Ishikawa (cell line): ENCODE measurements at regions not wholly inside any gene's neighbourhood (a gene's known extent, or its start where the extent isn't known, plus 50 kb on each side); places are given as distances from the start of the nearest gene placed in this dataset.

Source experiments
- CEBPB ChIP-seq: IDR thresholded peaks from 2 replicates; pipeline ENCODE4 v1.6.1; 2012
- CREB1 ChIP-seq: IDR thresholded peaks from 2 replicates; pipeline ENCODE4 v1.6.1; 2012; ENCODE audit warnings: low read depth
- EGR1 ChIP-seq: IDR thresholded peaks from 2 replicates; pipeline ENCODE4 v1.6.1; 2012
- EP300 ChIP-seq: IDR thresholded peaks from 2 replicates; pipeline ENCODE4 v1.6.1; 2012; ENCODE audit warnings: borderline replicate concordance
- FOXM1 ChIP-seq: IDR thresholded peaks from 2 replicates; pipeline ENCODE4 v1.6.1; 2012; ENCODE audit warnings: low read depth, borderline replicate concordance
- NFIC ChIP-seq: IDR thresholded peaks from 2 replicates; pipeline ENCODE4 v1.6.1; 2012
- RAD21 ChIP-seq: IDR thresholded peaks from 2 replicates; pipeline ENCODE4 v1.6.1; 2012; ENCODE audit warnings: low read depth
- REST ChIP-seq: IDR thresholded peaks from 2 replicates; pipeline ENCODE4 v1.6.1; 2012; ENCODE audit warnings: low read depth, mild to moderate bottlenecking
- TAF1 ChIP-seq: IDR thresholded peaks from 2 replicates; pipeline ENCODE4 v1.6.1; 2012; ENCODE audit warnings: low read depth, mild to moderate bottlenecking
- TCF12 ChIP-seq: IDR thresholded peaks from 2 replicates; pipeline ENCODE4 v1.6.1; 2012; ENCODE audit warnings: low read depth
- TEAD4 ChIP-seq: IDR thresholded peaks from 2 replicates; pipeline ENCODE4 v1.6.1; 2012
- YY1 ChIP-seq: IDR thresholded peaks from 2 replicates; pipeline ENCODE4 v1.6.1; 2012; ENCODE audit warnings: low read depth
- ZBTB7A ChIP-seq: IDR thresholded peaks from 2 replicates; pipeline ENCODE4 v1.6.1; 2012; ENCODE audit warnings: low read depth
- TF ChIP-seq, protein P1 (sequence below): IDR thresholded peaks from 2 replicates; pipeline ENCODE4 v1.6.1; 2012
- TF ChIP-seq, protein P2 (sequence below): IDR thresholded peaks from 2 replicates; pipeline ENCODE4 v1.6.1; 2012

DNA sequence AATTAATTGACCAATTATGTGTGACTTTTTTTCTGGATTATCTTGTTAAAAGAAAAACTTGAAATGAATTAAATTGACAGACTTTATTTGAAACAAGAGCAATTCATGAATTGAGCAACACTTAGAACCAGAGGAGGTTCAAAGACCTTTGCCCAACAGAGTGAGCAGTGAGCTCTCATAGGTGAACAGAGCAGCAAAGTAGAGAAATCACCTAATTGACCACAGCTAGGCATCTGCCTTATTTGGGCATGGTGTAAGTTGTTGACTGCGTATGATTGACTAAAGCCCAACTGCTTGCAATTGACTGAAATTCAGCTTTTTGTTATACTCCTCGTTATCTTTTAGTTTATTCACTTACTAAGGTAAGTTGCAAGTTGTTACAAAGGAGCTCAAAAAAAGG, 1216.0 kb upstream of the ALCAM start:
- no peak for TF ChIP-seq CREB1
- TF ChIP-seq, protein P1, sequence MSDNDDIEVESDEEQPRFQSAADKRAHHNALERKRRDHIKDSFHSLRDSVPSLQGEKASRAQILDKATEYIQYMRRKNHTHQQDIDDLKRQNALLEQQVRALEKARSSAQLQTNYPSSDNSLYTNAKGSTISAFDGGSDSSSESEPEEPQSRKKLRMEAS: no peak
- no peak for TF ChIP-seq TEAD4
- TF ChIP-seq, protein P2, sequence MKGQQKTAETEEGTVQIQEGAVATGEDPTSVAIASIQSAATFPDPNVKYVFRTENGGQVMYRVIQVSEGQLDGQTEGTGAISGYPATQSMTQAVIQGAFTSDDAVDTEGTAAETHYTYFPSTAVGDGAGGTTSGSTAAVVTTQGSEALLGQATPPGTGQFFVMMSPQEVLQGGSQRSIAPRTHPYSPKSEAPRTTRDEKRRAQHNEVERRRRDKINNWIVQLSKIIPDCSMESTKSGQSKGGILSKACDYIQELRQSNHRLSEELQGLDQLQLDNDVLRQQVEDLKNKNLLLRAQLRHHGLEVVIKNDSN: no peak
- no peak for TF ChIP-seq RAD21
- no peak for TF ChIP-seq EP300
- TF ChIP-seq NFIC: no peak
- no peak for TF ChIP-seq REST
- no peak for TF ChIP-seq YY1
- no peak for TF ChIP-seq FOXM1
- TF ChIP-seq CEBPB: no peak
- TF ChIP-seq TAF1: no peak
- no peak for TF ChIP-seq EGR1
- TF ChIP-seq ZBTB7A: no peak
- no peak for TF ChIP-seq TCF12

DNA sequence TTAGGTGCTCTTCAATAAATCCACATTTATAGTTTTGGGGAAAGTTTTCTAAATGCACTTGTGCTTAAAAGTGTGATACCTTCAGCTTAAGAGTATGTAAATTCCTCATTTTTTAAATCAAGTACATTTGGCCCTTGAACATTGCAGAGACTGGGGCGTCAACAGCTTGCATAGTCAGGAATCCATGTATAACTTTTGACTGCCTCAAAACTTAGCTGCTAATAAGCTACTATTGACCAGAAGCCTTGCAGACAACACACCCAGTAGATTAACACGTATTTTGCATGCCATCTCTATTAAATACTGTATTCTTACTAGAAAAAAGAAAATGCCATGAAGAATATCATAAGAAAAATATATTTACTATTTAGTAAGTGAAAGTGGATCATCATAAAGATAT, 1211.8 kb upstream of the ALCAM start:
- TF ChIP-seq ZBTB7A (no peak), EGR1 (no peak), YY1 (no peak), TAF1 (no peak), REST (no peak), FOXM1 (no peak), NFIC (no peak), RAD21 (no peak), TEAD4 (no peak), EP300 (no peak), CEBPB (no peak), CREB1 (no peak), TCF12 (no peak)
- TF ChIP-seq, protein P2: no peak
- TF ChIP-seq, protein P1: no peak

GRCh38 chr3:104165866-104166265, 1200.8 kb upstream of the ALCAM start:
- TF ChIP-seq EP300 (no peak), YY1 (no peak), TEAD4 (no peak), TAF1 (no peak), FOXM1 (no peak), CREB1 (no peak), ZBTB7A (no peak), NFIC (no peak), RAD21 (no peak), REST (no peak), EGR1 (no peak), TCF12 (no peak), CEBPB (no peak)
- TF ChIP-seq, protein P2: no peak
- TF ChIP-seq, protein P1: no peak

- TF ChIP-seq CEBPB: no peak
- TF ChIP-seq FOXM1: no peak
- no peak for TF ChIP-seq RAD21
- TF ChIP-seq TEAD4: no peak
- no peak for TF ChIP-seq ZBTB7A
- no peak for TF ChIP-seq YY1
- TF ChIP-seq, protein P2: no peak
- no peak for TF ChIP-seq REST
- TF ChIP-seq, protein P1: no peak
- no peak for TF ChIP-seq CREB1
- TF ChIP-seq EP300: no peak
- no peak for TF ChIP-seq NFIC
- TF ChIP-seq EGR1: no peak
- no peak for TF ChIP-seq TCF12
- no peak for TF ChIP-seq TAF1
Observed at GRCh38 chr3:104168386-104168785, 1198.3 kb upstream of the ALCAM start.
